ENCODE measurements at regions not wholly inside any gene's neighbourhood (a gene's known extent, or its start where the extent isn't known, plus 50 kb on each side); places are given as distances from the start of the nearest gene placed in this dataset.

- TF ChIP-seq EP300 (IDR thresholded peaks at IDR 0.05) (no peak), POLR2A (IDR thresholded peaks at IDR 0.05) (no peak)
Measured at GRCh38 chr12:88420457-88420856, 159.8 kb downstream of the KITLG start.

Data from upper lobe of left lung (tissue), 4 donors.